K562 (cell line): ENCODE measurements at regions not wholly inside any gene's neighbourhood (a gene's known extent, or its start where the extent isn't known, plus 50 kb on each side); places are given as distances from the start of the nearest gene placed in this dataset.

Source experiments
- ATAC-seq: fragments of 200-7000 bp; cut with Tn5 transposase; 3 replicates; pipeline ENCODE4 v1.9.1; 2020; ENCODE audit warnings: moderate library complexity
- BruUV-seq: library from RNA; stranded (reverse); fragments of 400-500 nt; replicated peaks from 2 replicates; lab custom pipeline; 2021; lab: Mats Ljungman, UMichigan
- CTCF ChIA-PET: fragments of 300-600 bp; formaldehyde crosslinking; extraction: SDS; loops from one replicate; lab custom pipeline; 2021; ENCODE audit warnings: low intra/inter-chr PET ratio; lab: Yijun Ruan, JAX
- POLR2A ChIA-PET: fragments of 300-600, 350-650 bp; sonication (Branson Sonifier 250); formaldehyde crosslinking; extraction: SDS; loops from one replicate; lab custom pipeline; 2021; ENCODE audit warnings: antibody characterized with exemption, inconsistent platforms; lab: Yijun Ruan, JAX
- DNase-seq, 4 experiments: peaks; one replicate each; pipeline versions ENCODE4 v3.0.0 to v3.0.0-alpha.2; 2011 to 2018; ENCODE audit warnings: low spot score in 3 of 4, mixed read lengths in 3 of 4; ENCODE audit errors: extremely low read depth in 1 of 4
- FAIRE-seq: peaks from 2 replicates; lab custom pipeline; 2011; peaks lifted over from hg19 to GRCh38; lab: Jason Lieb, UNC
- H2AFZ ChIP-seq: 2 replicates; pipeline ENCODE4 v1.6.0; 2011; ENCODE audit warnings: low read depth, low read length, control low read depth, inconsistent platforms
- H3K27ac ChIP-seq: fragments of 200-600 bp; 3 replicates; pipeline ENCODE4 v1.8.0; 2011; ENCODE audit warnings: low read depth, mild to moderate bottlenecking, control low read depth, inconsistent platforms, low read length, moderate library complexity, mixed read lengths; ENCODE audit errors: extremely low read depth
- H3K27me3 ChIP-seq, 2 experiments: fragments of 300-600 bp in 1 of 2; 2 replicates in 1 of 2; 3 replicates in 1 of 2; pipeline versions ENCODE4 v1.6.0 to v1.8.0; 2011; ENCODE audit warnings: inconsistent platforms in 2 of 2, low read length in 2 of 2, mild to moderate bottlenecking in 1 of 2, mixed read lengths in 1 of 2, moderate library complexity in 1 of 2; ENCODE audit not compliant: control insufficient read depth in 2 of 2, insufficient read depth in 2 of 2
- H3K36me3 ChIP-seq: fragments of 300-600 bp; 3 replicates; pipeline ENCODE4 v1.8.0; 2011; ENCODE audit warnings: mild to moderate bottlenecking, low read length, inconsistent platforms; ENCODE audit not compliant: control insufficient read depth, insufficient read depth
- H3K4me1 ChIP-seq, 2 experiments: fragments of 200-600 bp in 1 of 2; replicated peaks in 1 of 2; 2 replicates in 1 of 2; 3 replicates in 1 of 2; pipeline versions ENCODE4 v1.5.1 to v1.8.0; 2011; ENCODE audit warnings: inconsistent platforms in 2 of 2, low read length in 2 of 2, mild to moderate bottlenecking in 1 of 2, mixed read lengths in 1 of 2, moderate library complexity in 1 of 2; ENCODE audit not compliant: control insufficient read depth in 2 of 2, insufficient read depth in 2 of 2
- H3K4me2 ChIP-seq: 2 replicates; pipeline ENCODE4 v1.6.1; 2011; ENCODE audit warnings: low read length, control low read depth, inconsistent platforms, mixed read lengths; ENCODE audit not compliant: insufficient read depth
- H3K4me3 ChIP-seq: fragments of 200-600 bp; sonication (generic), shearing (Covaris generic); 2 replicates; pipeline ENCODE4 v1.5.1; 2016; ENCODE audit warnings: control low read depth, inconsistent platforms
- H3K79me2 ChIP-seq: fragments of 200-600 bp; 3 replicates; pipeline ENCODE4 v1.8.0; 2011; ENCODE audit warnings: low read length, inconsistent platforms; ENCODE audit not compliant: control insufficient read depth, insufficient read depth
- H3K9ac ChIP-seq, 2 experiments: 2 replicates each; pipeline versions ENCODE4 v1.6.0 to v1.6.1; 2011; ENCODE audit warnings: low read depth in 2 of 2, low read length in 2 of 2, control low read depth in 1 of 2, inconsistent platforms in 1 of 2, mild to moderate bottlenecking in 1 of 2, mixed read lengths in 1 of 2; ENCODE audit not compliant: insufficient read depth in 1 of 2
- H3K9me1 ChIP-seq: one replicate; pipeline ENCODE4 v1.6.0; 2011; ENCODE audit warnings: inconsistent platforms, mild to moderate bottlenecking, low read length, moderate library complexity; ENCODE audit not compliant: control insufficient read depth, insufficient read depth
- H3K9me3 ChIP-seq: replicated peaks from 2 replicates; pipeline ENCODE4 v1.5.1; 2011; ENCODE audit warnings: low read depth, low read length, inconsistent platforms; ENCODE audit not compliant: control insufficient read depth, insufficient read depth
- H4K20me1 ChIP-seq: replicated peaks from 2 replicates; pipeline ENCODE4 v1.6.1; 2011; ENCODE audit warnings: low read length, inconsistent platforms, mixed read lengths; ENCODE audit not compliant: control insufficient read depth, insufficient read depth
- BRCA1 ChIP-seq, 2 experiments: fragments of 450-650 bp in 1 of 2; sonication (generic) in 1 of 2; formaldehyde crosslinking in 1 of 2; IDR thresholded peaks; 2 replicates each; pipeline versions ENCODE4 v1.5.0 to v1.6.1; 2017 to 2020; ENCODE audit warnings: mild to moderate bottlenecking in 1 of 2, missing genetic modification reagents in 1 of 2
- DDX20 ChIP-seq: fragments of 450-650 bp; IDR thresholded peaks from 2 replicates; pipeline ENCODE4 v1.6.1; 2016; ENCODE audit warnings: missing genetic modification characterization, low read depth, mild to moderate bottlenecking, missing compliant biosample characterization, moderate library complexity
- E2F4 ChIP-seq: sonication (generic); formaldehyde crosslinking; IDR thresholded peaks from 2 replicates; pipeline ENCODE4 v1.8.0; 2022; ENCODE audit warnings: mild to moderate bottlenecking, low read depth, missing genetic modification reagents
- NCOA1 ChIP-seq: fragments of 450-650 bp; IDR thresholded peaks from 2 replicates; pipeline ENCODE4 v1.6.1; 2016; ENCODE audit warnings: low read depth
- NCOA4 ChIP-seq: fragments of 450-650 bp; IDR thresholded peaks from 2 replicates; pipeline ENCODE4 v1.6.1; 2018; ENCODE audit warnings: mild to moderate bottlenecking; ENCODE audit not compliant: partially characterized antibody
- NR2F6 ChIP-seq: fragments of 450-650 bp; formaldehyde crosslinking; IDR thresholded peaks from 2 replicates; pipeline ENCODE4 v1.4.0; 2020; ENCODE audit warnings: mild to moderate bottlenecking
- YBX1 ChIP-seq: fragments of 450-650 bp; IDR thresholded peaks from 2 replicates; pipeline ENCODE4 v1.7.1; 2016; ENCODE audit warnings: mild to moderate bottlenecking
- ZBED1 ChIP-seq: IDR thresholded peaks from 2 replicates; pipeline ENCODE4 v1.6.1; 2014
- ZBTB12 ChIP-seq: fragments of 250-450 bp; sonication (Bioruptor Pico); IDR thresholded peaks from 2 replicates; pipeline ENCODE4 v1.4.0; 2020
- ZC3H8 ChIP-seq: fragments of 450-650 bp; IDR thresholded peaks from 2 replicates; pipeline ENCODE4 v1.6.1; 2017
- ZEB2 ChIP-seq: fragments of 450-650 bp; IDR thresholded peaks from 2 replicates; pipeline ENCODE4 v1.6.1; 2016
- ZNF224 ChIP-seq: sonication (generic); formaldehyde crosslinking; IDR thresholded peaks from 2 replicates; pipeline ENCODE4 v1.8.0; 2022; ENCODE audit warnings: mild to moderate bottlenecking, missing genetic modification reagents
- in situ Hi-C: fragments of 300-500 bp; cut with MboI; formaldehyde crosslinking; loops from 4 replicates; pipeline ENCODE4 v1.15.0; 2018; ENCODE audit warnings: inconsistent platforms, mixed read lengths
- intact Hi-C: fragments of 100-400 bp; cut with micrococcal nuclease; formaldehyde crosslinking; loops from 2 replicates; pipeline ENCODE4 v1.14.2; 2022
- TF ChIP-seq, protein P1 (sequence below): fragments of 250-450 bp; sonication (Bioruptor Pico); IDR thresholded peaks from 2 replicates; pipeline ENCODE4 v1.9.0; 2021; ENCODE audit warnings: mild to moderate bottlenecking

GRCh38 chr12:58066296-58066695 is 124.9 kb downstream of the ATP23 start:
- Histone ChIP-seq H3K9me3 (no peaks in the 10 kb centered on the region), H3K9ac (no peak overlapping the region), H3K27ac (no peak overlapping the region), H4K20me1 (no peaks in the 10 kb centered on the region), H3K9me1 (no peaks in the 10 kb centered on the region), H3K4me3 (no peak overlapping the region), H2AFZ (no peak overlapping the region), H3K4me2 (no peak overlapping the region), H3K4me1 (no peaks in the 10 kb centered on the region), H3K79me2 (no peaks in the 10 kb centered on the region), H3K27me3 (no peaks in the 10 kb centered on the region), H3K36me3 (no peaks in the 10 kb centered on the region)
- BruUV-seq = no TSS peak
- DNase-seq = no peak
- no peak for ATAC-seq
- ChIA-PET CTCF (no interaction called here), POLR2A (no interaction called here)
- FAIRE-seq = no peak
- no peak for TF ChIP-seq NR2F6 (CRISPR knock-in tag)
- TF ChIP-seq NCOA1 = no peak
- TF ChIP-seq ZBTB12 (CRISPR knock-in tag) = no peak
- TF ChIP-seq ZNF224 (CRISPR knock-in tag) = no peak
- no peak for TF ChIP-seq NCOA4
- TF ChIP-seq E2F4 = no peak
- TF ChIP-seq YBX1 = no peak
- TF ChIP-seq ZC3H8 = no peak
- no peak for TF ChIP-seq ZEB2
- TF ChIP-seq, protein P1, sequence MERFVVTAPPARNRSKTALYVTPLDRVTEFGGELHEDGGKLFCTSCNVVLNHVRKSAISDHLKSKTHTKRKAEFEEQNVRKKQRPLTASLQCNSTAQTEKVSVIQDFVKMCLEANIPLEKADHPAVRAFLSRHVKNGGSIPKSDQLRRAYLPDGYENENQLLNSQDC = no peak
- TF ChIP-seq DDX20 (tag) = no peak
- TF ChIP-seq ZBED1 = no peak
- TF ChIP-seq BRCA1 (IDR thresholded peaks at IDR 0.05) = no peak
- no peak for TF ChIP-seq BRCA1 (CRISPR knock-in tag; IDR thresholded peaks at IDR 0.05)
- in situ Hi-C loops = no loop called here
- intact Hi-C loops = no loop called here
